Keratinocyte (primary cell): ENCODE measurements at regions not wholly inside any gene's neighbourhood (a gene's known extent, or its start where the extent isn't known, plus 50 kb on each side); places are given as distances from the start of the nearest gene placed in this dataset.

Experiments used
- DNase-seq: peaks from one replicate; pipeline ENCODE4 v3.0.0-alpha.2; 2011; ENCODE audit warnings: low read depth, missing footprints, low spot score
- FAIRE-seq: peaks from 2 replicates; lab custom pipeline; 2011; peaks lifted over from hg19 to GRCh38; lab: Jason Lieb, UNC
- H2AFZ ChIP-seq: 2 replicates; pipeline ENCODE4 v1.6.0; 2012; ENCODE audit warnings: low read length, control low read depth, inconsistent platforms; ENCODE audit not compliant: control insufficient read depth
- H3K27ac ChIP-seq: 2 replicates; pipeline ENCODE4 v1.5.1; 2011; ENCODE audit warnings: low read length; ENCODE audit not compliant: control insufficient read depth, insufficient read depth
- H3K27me3 ChIP-seq: 3 replicates; pipeline ENCODE4 v1.6.0; 2011; ENCODE audit warnings: low read length; ENCODE audit not compliant: control insufficient read depth, insufficient read depth; ENCODE audit errors: extremely low read depth
- H3K36me3 ChIP-seq, 2 experiments: 2 replicates in 1 of 2; 3 replicates in 1 of 2; pipeline ENCODE4 v1.5.1; 2011; ENCODE audit warnings: low read length in 2 of 2, mild to moderate bottlenecking in 1 of 2; ENCODE audit not compliant: control insufficient read depth in 2 of 2, insufficient read depth in 2 of 2; ENCODE audit errors: extremely low read depth in 1 of 2
- H3K4me1 ChIP-seq: 3 replicates; pipeline ENCODE4 v1.5.1; 2011; ENCODE audit warnings: low read length; ENCODE audit not compliant: control insufficient read depth, insufficient read depth; ENCODE audit errors: extremely low read depth
- H3K4me2 ChIP-seq: 3 replicates; pipeline ENCODE4 v1.6.0; 2011; ENCODE audit warnings: low read depth, low read length; ENCODE audit not compliant: control insufficient read depth, insufficient read depth; ENCODE audit errors: extremely low read depth
- H3K4me3 ChIP-seq, 3 experiments: fragments of 200-600 bp in 1 of 3; sonication (generic) in 1 of 3; 2 replicates in 2 of 3; 3 replicates in 1 of 3; pipeline ENCODE4 v1.5.1; 2011 to 2016; ENCODE audit warnings: low read length in 3 of 3, mild to moderate bottlenecking in 3 of 3, control low read depth in 2 of 3, inconsistent platforms in 1 of 3, low read depth in 1 of 3, mixed read lengths in 1 of 3, mixed run types in 1 of 3, moderate library complexity in 1 of 3; ENCODE audit not compliant: control insufficient read depth in 2 of 3, insufficient read depth in 2 of 3; ENCODE audit errors: extremely low read depth in 1 of 3
- H3K79me2 ChIP-seq: 2 replicates; pipeline ENCODE4 v1.6.0; 2012; ENCODE audit warnings: low read length; ENCODE audit not compliant: control insufficient read depth, insufficient read depth
- H3K9ac ChIP-seq: 3 replicates; pipeline ENCODE4 v1.6.0; 2011; ENCODE audit warnings: low read length; ENCODE audit not compliant: control insufficient read depth, insufficient read depth; ENCODE audit errors: extremely low read depth
- H3K9me1 ChIP-seq: 3 replicates; pipeline ENCODE4 v1.6.0; 2011; ENCODE audit warnings: low read length; ENCODE audit not compliant: control insufficient read depth, insufficient read depth; ENCODE audit errors: extremely low read depth
- H3K9me3 ChIP-seq: 2 replicates; pipeline ENCODE4 v1.5.1; 2012; ENCODE audit warnings: low read depth, low read length; ENCODE audit not compliant: control insufficient read depth
- H4K20me1 ChIP-seq: 3 replicates; pipeline ENCODE4 v1.6.0; 2011; ENCODE audit warnings: low read length; ENCODE audit not compliant: control insufficient read depth, insufficient read depth; ENCODE audit errors: extremely low read depth
- EZH2 ChIP-seq: IDR thresholded peaks from one replicate; pipeline ENCODE4 v1.6.1; 2012; ENCODE audit warnings: inconsistent platforms, mild to moderate bottlenecking, low read length, moderate library complexity
- dilution Hi-C: fragments of 300-500 bp; cut with MboI; formaldehyde crosslinking; loops from one replicate; pipeline ENCODE4 v1.7.0; 2020; ENCODE audit warnings: low sequenced_read_pairs; ENCODE audit not compliant: extremely low pct_ligation_motif_present
- TF ChIP-seq, protein P1 (sequence below), 3 experiments: IDR thresholded peaks in 1 of 3; conservative IDR thresholded peaks in 1 of 3; optimal IDR thresholded peaks in 1 of 3; 2 replicates in 2 of 3; 3 replicates in 1 of 3; pipeline versions ENCODE3 to v1.5.1; 2011; ENCODE audit warnings: low read length in 3 of 3, mild to moderate bottlenecking in 3 of 3, moderate library complexity in 2 of 3, control low read depth in 1 of 3, inconsistent platforms in 1 of 3; ENCODE audit not compliant: insufficient read depth in 2 of 3; ENCODE audit errors: extremely low read depth in 1 of 3

DNA sequence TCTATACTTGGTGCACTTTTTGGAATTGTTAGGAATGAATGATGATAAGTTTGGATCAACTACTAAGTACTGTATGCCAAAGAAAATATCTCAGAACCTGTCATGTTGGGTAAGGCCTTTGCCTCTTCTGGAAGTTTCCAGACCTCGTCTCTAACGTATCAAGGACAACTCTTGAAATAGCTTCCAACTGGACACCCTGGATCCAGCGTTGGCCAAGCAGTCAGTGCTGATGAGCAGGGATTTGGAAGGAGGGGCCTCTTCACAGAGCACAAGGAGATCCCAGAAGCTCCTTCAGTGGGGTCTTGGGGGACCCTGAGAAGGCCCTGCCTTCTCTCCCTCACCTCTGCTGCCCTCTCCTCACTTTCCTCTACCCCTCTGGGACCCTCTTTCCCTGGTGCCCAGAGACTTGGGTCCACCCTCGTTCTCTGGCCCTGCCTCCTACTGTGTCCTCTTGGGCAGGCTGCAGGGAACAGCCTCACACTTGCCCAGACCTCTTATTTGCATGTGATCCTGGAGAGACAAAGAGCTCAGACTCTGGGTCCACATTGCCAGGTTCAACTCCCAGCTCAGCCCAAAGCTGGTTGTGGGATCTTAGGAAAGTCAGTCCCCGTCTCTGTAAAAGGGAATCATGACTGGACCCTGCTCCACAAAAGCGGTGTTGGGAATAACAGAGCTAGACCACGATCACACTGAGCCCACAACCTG is 145.8 kb downstream of the COL6A3 start:
- H4K20me1 ChIP-seq, result no peaks in the 10 kb centered on the region
- H3K27me3 ChIP-seq, result no peaks in the 10 kb centered on the region
- H3K4me2 ChIP-seq, result no peak overlapping the region
- dilution Hi-C loops, result no loop called here
- H3K9me3 ChIP-seq, result no peaks in the 10 kb centered on the region
- no peaks in the 10 kb centered on the region for H3K79me2 ChIP-seq
- H3K9me1 ChIP-seq, result no peaks in the 10 kb centered on the region
- FAIRE-seq, result no peak
- DNase-seq, result no peak
- no peak overlapping the region for H2AFZ ChIP-seq
- no peaks in the 10 kb centered on the region for H3K36me3 ChIP-seq
- H3K9ac ChIP-seq, result no peak overlapping the region
- H3K4me1 ChIP-seq, result peaks cover 4% of the 10 kb centered on the region
- no peak overlapping the region for H3K4me3 ChIP-seq
- TF ChIP-seq EZH2, result no peak
- H3K27ac ChIP-seq, result no peak overlapping the region

GRCh38 chr2:237269138-237269875 is 144.7 kb downstream of the COL6A3 start:
- FAIRE-seq (no peak), DNase-seq (no peak)
- Histone ChIP-seq H3K9me1 (no peaks in the 10 kb centered on the region), H3K9me3 (no peaks in the 10 kb centered on the region), H3K36me3 (no peaks in the 10 kb centered on the region), H2AFZ (no peak overlapping the region), H3K4me3 (no peak overlapping the region), H3K27me3 (no peaks in the 10 kb centered on the region), H3K27ac (no peak overlapping the region), H3K79me2 (no peaks in the 10 kb centered on the region), H4K20me1 (no peaks in the 10 kb centered on the region), H3K4me2 (no peak overlapping the region), H3K4me1 (no peaks in the 10 kb centered on the region), H3K9ac (no peak overlapping the region)
- TF ChIP-seq, protein P1, sequence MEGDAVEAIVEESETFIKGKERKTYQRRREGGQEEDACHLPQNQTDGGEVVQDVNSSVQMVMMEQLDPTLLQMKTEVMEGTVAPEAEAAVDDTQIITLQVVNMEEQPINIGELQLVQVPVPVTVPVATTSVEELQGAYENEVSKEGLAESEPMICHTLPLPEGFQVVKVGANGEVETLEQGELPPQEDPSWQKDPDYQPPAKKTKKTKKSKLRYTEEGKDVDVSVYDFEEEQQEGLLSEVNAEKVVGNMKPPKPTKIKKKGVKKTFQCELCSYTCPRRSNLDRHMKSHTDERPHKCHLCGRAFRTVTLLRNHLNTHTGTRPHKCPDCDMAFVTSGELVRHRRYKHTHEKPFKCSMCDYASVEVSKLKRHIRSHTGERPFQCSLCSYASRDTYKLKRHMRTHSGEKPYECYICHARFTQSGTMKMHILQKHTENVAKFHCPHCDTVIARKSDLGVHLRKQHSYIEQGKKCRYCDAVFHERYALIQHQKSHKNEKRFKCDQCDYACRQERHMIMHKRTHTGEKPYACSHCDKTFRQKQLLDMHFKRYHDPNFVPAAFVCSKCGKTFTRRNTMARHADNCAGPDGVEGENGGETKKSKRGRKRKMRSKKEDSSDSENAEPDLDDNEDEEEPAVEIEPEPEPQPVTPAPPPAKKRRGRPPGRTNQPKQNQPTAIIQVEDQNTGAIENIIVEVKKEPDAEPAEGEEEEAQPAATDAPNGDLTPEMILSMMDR (optimal IDR thresholded peaks at IDR 0.05 in 1 of 3, IDR thresholded peaks at IDR 0.05 in 1 of 3, conservative IDR thresholded peaks at IDR 0.05 in 1 of 3; ENCODE audit: extremely low read depth in 1 of 3, insufficient read depth in 2 of 3, low read length in 3 of 3), result no peak
- no peak for TF ChIP-seq EZH2
- dilution Hi-C loops, result no loop called here
